HG03442 (cell line): ENCODE measurements at regions not wholly inside any gene's neighbourhood (a gene's known extent, or its start where the extent isn't known, plus 50 kb on each side); places are given as distances from the start of the nearest gene placed in this dataset.

ENCODE experiments used
- ATAC-seq: cut with Tn5 transposase; IDR thresholded peaks from one replicate; pipeline ENCODE4 v1.9.1; 2021; ENCODE audit warnings: mild to moderate bottlenecking, moderate library complexity; ENCODE audit not compliant: unreplicated experiment

DNA sequence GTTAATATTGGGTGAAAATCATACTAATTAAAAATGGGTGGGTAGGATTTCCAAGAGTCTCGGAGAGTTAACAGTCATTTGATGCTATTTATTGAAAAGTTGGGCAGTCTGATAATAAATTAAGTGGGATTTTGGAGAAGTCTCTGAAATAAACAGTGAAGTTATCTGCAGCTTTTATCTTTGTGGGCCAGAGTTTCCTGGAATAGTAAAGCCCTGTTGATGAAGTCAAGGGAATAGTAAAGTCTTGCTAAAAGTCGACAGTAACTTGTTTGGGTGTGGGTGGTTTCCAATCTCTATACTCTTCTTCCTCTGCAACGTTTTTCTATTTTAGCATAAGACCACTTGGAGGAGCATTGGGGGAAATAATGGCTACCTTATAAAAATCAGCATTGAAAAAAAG lies 493.6 kb downstream of the EPM2A start:
- ATAC-seq: no peak

- no peak for ATAC-seq
Observed at GRCh38 chr6:145244349-145245100, 490.8 kb downstream of the EPM2A start.

DNA sequence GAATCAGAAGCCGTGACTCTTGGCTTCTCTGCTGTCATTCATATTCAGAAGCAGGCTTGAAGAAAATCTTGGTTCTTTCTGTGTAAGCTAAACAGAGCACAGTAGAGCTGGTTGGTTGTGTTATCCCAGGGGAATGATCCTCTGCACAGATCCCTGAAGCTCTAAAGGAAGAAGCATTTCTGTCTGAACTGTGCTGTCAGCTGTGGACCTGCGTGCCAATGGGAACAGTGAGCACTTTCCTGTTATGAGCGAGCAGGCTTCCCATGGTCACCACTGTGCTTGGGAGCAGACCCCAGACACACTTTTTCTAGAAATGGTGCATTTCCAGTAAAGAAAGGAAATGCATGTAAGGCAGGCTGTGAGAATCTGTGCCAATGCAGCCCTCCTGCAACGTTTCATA lies 490.2 kb downstream of the EPM2A start:
- no peak for ATAC-seq

- no peak for ATAC-seq
Observed at GRCh38 chr6:145247692-145248419, 487.5 kb downstream of the EPM2A start.

GRCh38 chr6:145250436-145250835 lies 484.9 kb downstream of the EPM2A start:
- ATAC-seq: no peak

DNA sequence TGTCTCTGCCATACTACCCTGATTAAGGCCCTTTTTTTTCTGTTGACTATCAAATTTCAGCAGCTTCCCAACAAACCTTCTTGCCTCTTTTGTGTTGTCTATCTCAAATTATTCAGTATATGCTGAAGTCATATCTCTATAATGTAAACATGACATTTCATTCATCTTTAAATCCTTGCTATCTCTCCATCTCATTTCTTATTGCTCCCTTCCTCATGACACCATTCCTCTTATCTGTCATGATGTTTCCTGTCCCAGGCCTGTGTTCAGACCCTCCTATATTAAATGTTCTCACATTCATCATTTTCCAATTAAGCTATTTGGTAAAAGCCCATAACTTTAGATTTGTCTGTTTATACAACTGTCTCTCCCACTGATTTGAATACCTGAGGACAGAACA lies 482.6 kb downstream of the EPM2A start:
- no peak for ATAC-seq

DNA sequence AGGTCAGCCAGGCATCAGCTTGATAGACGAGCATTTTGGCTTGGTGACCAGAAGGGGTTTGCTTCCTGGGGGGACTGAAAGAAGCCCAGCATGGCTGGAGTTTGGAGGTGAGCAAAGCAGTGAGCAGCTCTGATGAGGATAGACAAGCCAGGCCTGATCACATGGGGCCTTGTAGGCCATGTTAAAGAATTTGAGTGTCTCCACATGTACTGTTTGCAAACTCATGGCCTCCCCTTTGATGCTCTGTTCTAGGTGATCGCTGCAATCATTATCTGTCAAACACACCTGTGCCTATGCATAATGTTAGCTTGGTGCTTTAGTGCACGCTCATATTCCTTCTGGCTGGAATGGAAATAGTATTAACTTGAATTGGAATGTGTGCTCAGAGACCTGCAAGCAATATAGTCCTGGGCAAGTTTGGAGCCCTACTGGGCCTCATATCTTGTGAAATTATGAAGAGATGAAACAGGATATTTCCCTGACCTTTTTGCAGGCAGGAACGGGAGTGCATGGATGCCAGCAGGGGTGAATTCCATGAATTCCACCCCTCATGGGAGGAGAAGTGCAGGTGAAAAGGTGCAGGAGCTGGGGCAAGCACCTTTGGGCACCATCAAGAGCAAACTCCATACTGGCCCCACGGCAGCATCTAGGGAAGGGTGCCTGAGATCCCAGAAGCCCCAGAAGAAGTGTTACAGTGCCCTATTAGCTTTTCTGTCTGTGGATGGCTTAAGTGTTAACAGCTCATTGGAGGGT lies 480.5 kb downstream of the EPM2A start:
- no peak for ATAC-seq

DNA sequence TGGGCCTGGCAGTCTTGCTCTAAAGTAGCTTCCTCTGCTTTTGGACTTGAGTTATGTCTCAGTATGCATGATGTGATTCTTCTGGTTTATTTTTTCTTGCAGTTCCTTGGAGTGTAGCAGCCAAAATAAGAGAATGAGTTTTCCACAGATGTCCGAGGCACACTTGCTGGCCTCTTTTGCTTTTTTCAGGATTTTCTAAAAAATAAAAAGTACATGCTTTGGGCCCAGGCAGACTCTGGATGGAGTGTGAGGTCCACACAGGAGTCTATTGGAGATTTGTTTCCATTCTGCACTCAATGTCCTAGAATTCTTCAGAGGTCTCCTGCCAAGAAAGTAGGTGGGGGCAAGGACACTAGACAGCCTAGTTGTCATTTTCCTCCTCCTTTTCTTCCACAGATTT lies 477.6 kb downstream of the EPM2A start:
- ATAC-seq: no peak

GRCh38 chr6:145258122-145258521 lies 477.2 kb downstream of the EPM2A start:
- ATAC-seq: no peak

GRCh38 chr6:145260484-145261175 lies 474.7 kb downstream of the EPM2A start:
- no peak for ATAC-seq

GRCh38 chr6:145261758-145262157 lies 473.6 kb downstream of the EPM2A start:
- no peak for ATAC-seq

DNA sequence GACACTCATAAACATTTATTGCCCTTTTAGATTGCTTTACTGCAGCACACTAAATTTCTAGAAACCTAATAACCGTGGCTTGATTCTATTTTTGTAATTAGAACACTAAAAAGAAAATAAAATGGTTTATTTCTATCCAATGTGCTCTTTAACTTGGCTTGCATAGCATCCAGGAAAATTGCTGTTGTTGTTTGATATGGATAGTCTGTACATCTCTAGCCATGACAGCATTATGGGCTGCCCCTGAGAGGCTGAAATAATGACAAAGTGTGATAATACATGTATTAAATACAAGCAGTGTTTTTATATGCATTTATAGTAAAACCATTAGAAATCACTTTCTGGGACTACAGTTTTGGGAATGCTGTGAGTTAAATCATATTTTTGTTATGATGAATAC lies 472.5 kb downstream of the EPM2A start:
- ATAC-seq: no peak

DNA sequence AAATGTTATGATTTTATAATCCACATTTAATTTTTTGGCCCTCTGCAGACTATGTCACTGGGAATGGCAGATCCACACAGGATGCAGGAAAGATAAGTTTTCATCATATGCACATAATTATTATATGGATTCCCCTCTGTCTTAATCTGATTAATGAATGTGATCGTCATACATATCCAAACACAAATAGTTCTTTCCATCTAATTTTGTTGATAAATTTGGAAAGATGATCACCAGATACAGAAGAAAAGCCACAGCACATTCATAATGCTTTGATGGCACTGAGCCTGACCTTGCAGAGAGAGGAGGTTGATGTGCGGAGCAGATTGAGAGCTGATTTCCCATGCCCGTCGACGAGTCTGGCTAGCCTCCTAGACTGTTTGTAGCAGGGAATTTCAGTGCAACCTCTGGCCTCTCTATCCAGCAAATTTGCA lies 471.5 kb downstream of the EPM2A start:
- no peak for ATAC-seq

- ATAC-seq: no peak
Observed at GRCh38 chr6:145266432-145267075, 468.8 kb downstream of the EPM2A start.

GRCh38 chr6:145267076-145267867 lies 468.0 kb downstream of the EPM2A start:
- no peak for ATAC-seq

DNA sequence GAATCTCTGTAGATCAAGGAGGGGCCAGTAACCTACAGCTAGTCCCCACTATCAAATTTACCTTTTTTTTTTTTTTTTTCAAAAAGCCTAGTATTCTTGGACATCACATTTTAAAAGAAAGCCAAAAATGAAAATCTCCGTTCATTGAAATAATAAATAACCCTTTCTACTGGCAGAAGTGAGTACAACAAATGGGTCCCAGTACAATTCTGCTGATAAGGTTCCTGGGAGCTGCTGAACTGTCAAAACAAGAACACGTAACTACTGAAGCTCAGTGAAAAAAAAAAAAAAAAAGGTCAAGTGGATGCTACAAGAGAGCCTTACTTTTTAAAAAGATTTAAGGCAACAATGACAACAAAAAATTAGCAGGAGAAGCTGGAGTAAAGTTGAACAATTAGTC lies 464.9 kb downstream of the EPM2A start:
- ATAC-seq: no peak

- ATAC-seq: no peak
Observed at GRCh38 chr6:145271040-145271439, 464.3 kb downstream of the EPM2A start.

GRCh38 chr6:145271577-145271976 lies 463.7 kb downstream of the EPM2A start:
- ATAC-seq: no peak

DNA sequence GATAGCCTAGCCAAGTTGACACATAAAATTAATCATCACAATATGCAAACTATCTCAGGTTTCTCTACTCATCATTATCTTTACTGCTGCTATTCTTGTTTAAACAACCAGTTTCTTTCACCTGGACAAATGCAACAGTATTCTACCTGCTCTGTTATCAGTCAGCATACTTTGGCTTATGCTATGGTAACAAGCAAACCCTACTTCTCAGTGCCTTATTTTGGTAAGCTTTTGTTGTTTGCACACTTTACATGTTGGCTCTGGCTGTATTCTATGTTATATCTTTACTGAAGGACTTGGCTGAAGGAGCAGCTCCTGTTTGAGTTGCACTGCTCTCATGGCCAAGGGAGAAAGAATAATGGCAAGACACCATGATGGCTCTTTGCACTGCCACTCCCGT lies 463.1 kb downstream of the EPM2A start:
- ATAC-seq: no peak

DNA sequence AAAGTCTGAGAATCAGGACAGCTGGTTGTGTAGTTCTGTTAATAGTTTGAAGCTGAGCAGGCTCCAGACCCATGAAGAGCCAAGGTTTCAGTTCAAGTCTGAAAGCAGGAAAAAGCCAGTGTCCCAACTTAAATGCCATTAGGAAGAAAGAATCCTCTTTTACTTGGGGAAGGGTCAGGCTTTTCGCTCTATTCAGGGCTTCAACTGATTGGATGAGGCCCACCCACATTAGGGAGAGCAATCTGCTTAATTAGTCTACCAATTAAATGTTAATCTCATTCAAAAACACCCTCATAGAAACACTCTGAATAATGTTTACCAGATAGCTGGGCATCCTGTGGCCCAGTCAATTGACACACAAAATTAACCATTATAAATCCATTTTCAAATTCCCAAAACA lies 462.2 kb downstream of the EPM2A start:
- no peak for ATAC-seq
